ENCODE measurements at regions not wholly inside any gene's neighbourhood (a gene's known extent, or its start where the extent isn't known, plus 50 kb on each side); places are given as distances from the start of the nearest gene placed in this dataset.
"Not testable (repeated sequence)": the region's sequence is repeated elsewhere in the genome, so short reads cannot be mapped to it uniquely, and the experiment has no call there.

- H3K27ac ChIP-seq = no peak overlapping the region
- no peaks in the 10 kb centered on the region for H3K27me3 ChIP-seq
- H3K4me3 ChIP-seq = no peak overlapping the region
- ATAC-seq = no peak
- 100% methylated on average over 1 of the region's 4 CpGs; no CpG with 5 or more reads in 1 of the 2 donors for WGBS, 2 donors (ENCODE audit: low coverage in 1 of 2)
- H3K36me3 ChIP-seq = peaks cover 0 to 28% of the 10 kb centered on the region in 2 donors
- H3K4me1 ChIP-seq = no peaks in the 10 kb centered on the region
- H3K9me3 ChIP-seq = peaks cover 0 to 9% (median 0%) of the 10 kb centered on the region in 3 donors
- TF ChIP-seq CTCF (IDR thresholded peaks at IDR 0.05) = no peak
- TF ChIP-seq POLR2AphosphoS5 (IDR thresholded peaks at IDR 0.05) = no peak
- no peak for TF ChIP-seq POLR2A (IDR thresholded peaks at IDR 0.05)
- no peak for TF ChIP-seq EP300 (IDR thresholded peaks at IDR 0.05)
Measured at GRCh38 chr7:67346876-67347275, 350.2 kb downstream of the TYW1 start.

GRCh38 chr7:67348171-67348570 lies 351.5 kb downstream of the TYW1 start:
- ATAC-seq = no peak
- Histone ChIP-seq H3K4me3 (no peak overlapping the region), H3K36me3 (peaks cover 0 to 23% of the 10 kb centered on the region in 2 donors), H3K27ac (no peak overlapping the region), H3K27me3 (no peaks in the 10 kb centered on the region), H3K9me3 (peaks cover 0 to 9% (median 0%) of the 10 kb centered on the region in 3 donors), H3K4me1 (no peaks in the 10 kb centered on the region)
- TF ChIP-seq POLR2AphosphoS5 (IDR thresholded peaks at IDR 0.05) = no peak
- TF ChIP-seq EP300 (IDR thresholded peaks at IDR 0.05) = no peak
- TF ChIP-seq CTCF (IDR thresholded peaks at IDR 0.05) = no peak
- 98 to 100% methylated on average over 1 to 6 of the region's 7 CpGs for WGBS, 2 donors (ENCODE audit: low coverage in 1 of 2)

GRCh38 chr7:67357653-67358052 lies 361.0 kb downstream of the TYW1 start:
- H3K27me3 ChIP-seq, H3K27ac ChIP-seq, H3K4me1 ChIP-seq, ATAC-seq, H3K4me3 ChIP-seq: not testable (repeated sequence)
- peaks cover 0 to 28% (median 0%) of the 10 kb centered on the region in 3 donors for H3K9me3 ChIP-seq
- peaks cover 0 to 21% of the 10 kb centered on the region in 2 donors for H3K36me3 ChIP-seq
- 86% methylated on average over 1 of the region's 3 CpGs; no CpG with 5 or more reads in 1 of the 2 donors for WGBS, 2 donors (ENCODE audit: low coverage in 1 of 2)

- H3K27me3 ChIP-seq, ATAC-seq, H3K4me1 ChIP-seq, H3K4me3 ChIP-seq, H3K27ac ChIP-seq: not testable (repeated sequence)
- peaks cover 0 to 21% of the 10 kb centered on the region in 2 donors for H3K36me3 ChIP-seq
- H3K9me3 ChIP-seq = peaks cover 0 to 28% (median 0%) of the 10 kb centered on the region in 3 donors
- WGBS, 2 donors (ENCODE audit: low coverage in 1 of 2) = 90 to 100% methylated on average over 1 to 2 of the region's 8 CpGs
Measured at GRCh38 chr7:67358316-67358715, 361.7 kb downstream of the TYW1 start.

DNA sequence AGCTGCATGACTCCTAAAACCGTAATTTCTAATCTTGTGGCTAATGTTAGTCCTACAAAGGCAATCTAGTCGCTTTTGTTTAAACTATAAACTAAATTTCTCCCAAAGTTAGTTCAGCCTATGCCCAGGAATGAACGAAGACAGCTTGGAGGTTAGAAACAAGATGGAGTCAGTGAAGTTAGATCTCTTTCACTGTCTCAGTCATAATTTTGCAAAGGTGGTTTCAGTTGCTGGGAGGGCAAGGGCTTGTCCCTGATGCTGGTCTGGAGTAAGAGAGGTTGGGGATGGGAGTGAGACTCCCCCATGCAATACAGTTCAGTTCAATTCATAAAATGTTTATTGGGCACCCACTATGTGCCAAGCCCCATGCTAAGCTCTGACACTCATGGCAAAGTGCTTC lies 362.1 kb downstream of the TYW1 start:
- not testable (repeated sequence) for H3K4me1 ChIP-seq

DNA sequence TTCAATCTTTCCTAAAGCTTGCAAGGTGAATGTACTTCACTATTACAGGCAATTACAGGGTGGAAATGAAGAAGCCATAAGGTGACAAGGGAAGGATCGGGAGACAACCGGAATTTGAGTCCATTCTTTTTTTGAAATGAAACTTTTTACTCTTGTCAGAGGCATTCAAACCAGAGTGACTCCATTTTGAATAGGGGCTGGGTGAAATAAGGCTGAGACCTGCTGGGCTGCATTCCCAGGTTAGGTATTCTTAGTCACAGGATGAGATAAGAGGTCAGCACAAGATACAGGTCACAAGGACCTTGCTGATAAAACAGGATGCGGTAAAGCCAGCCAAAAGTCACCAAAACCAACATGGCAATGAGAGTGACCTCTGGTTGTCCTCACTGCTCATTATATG lies 363.3 kb downstream of the TYW1 start:
- Histone ChIP-seq H3K9me3 (peaks cover 0 to 28% (median 0%) of the 10 kb centered on the region in 3 donors), H3K4me3 (no peak overlapping the region), H3K36me3 (peaks cover 0 to 21% of the 10 kb centered on the region in 2 donors), H3K27ac (no peak overlapping the region), H3K27me3 (no peaks in the 10 kb centered on the region), H3K4me1 (no peaks in the 10 kb centered on the region)
- 70% methylated on average over 3 of the region's 3 CpGs for WGBS, 2 donors (ENCODE audit: low coverage in 1 of 2)
- ATAC-seq = no peak
- TF ChIP-seq POLR2AphosphoS5 (IDR thresholded peaks at IDR 0.05) (no peak), POLR2A (IDR thresholded peaks at IDR 0.05) (no peak), CTCF (IDR thresholded peaks at IDR 0.05) (no peak), EP300 (IDR thresholded peaks at IDR 0.05) (no peak)

More for the DNA sequence above, 362.1 kb downstream of the TYW1 start:
- not testable (repeated sequence) for H3K27me3 ChIP-seq, H3K4me3 ChIP-seq, H3K27ac ChIP-seq, ATAC-seq
- WGBS, 2 donors (ENCODE audit: low coverage in 1 of 2) = 96 to 97% methylated on average over 3 of the region's 3 CpGs
- Histone ChIP-seq H3K36me3 (peaks cover 0 to 21% of the 10 kb centered on the region in 2 donors), H3K9me3 (peaks cover 0 to 28% (median 0%) of the 10 kb centered on the region in 3 donors)

Data from gastroesophageal sphincter (tissue), 4 donors.